Smooth muscle cell (in vitro differentiated cells): ENCODE measurements at regions not wholly inside any gene's neighbourhood (a gene's known extent, or its start where the extent isn't known, plus 50 kb on each side); places are given as distances from the start of the nearest gene placed in this dataset.

Experiments
- DNase-seq: peaks from one replicate; lab custom pipeline; 2025; ENCODE audit not compliant: unreplicated experiment; lab: John Stamatoyannopoulos, UW
- H2AFZ ChIP-seq: fragments of 200-600 bp; sonication (generic); 2 replicates; pipeline ENCODE4 v1.6.0; 2016; ENCODE audit warnings: antibody characterized with exemption, low read depth, mild to moderate bottlenecking
- H3F3A ChIP-seq: fragments of 200-600 bp; sonication (generic); 2 replicates; pipeline ENCODE4 v1.6.0; 2017; ENCODE audit warnings: antibody characterized with exemption, low read depth
- H3K27ac ChIP-seq: fragments of 200-600 bp; sonication (generic); 2 replicates; pipeline ENCODE4 v1.5.1; 2016; ENCODE audit warnings: low read depth, mild to moderate bottlenecking
- H3K27me3 ChIP-seq: fragments of 200-600 bp; sonication (generic); 2 replicates; pipeline ENCODE4 v1.6.1; 2016; ENCODE audit warnings: low read depth, mild to moderate bottlenecking
- H3K36me3 ChIP-seq: fragments of 200-600 bp; sonication (generic); 2 replicates; pipeline ENCODE4 v1.5.1; 2016; ENCODE audit warnings: low read depth
- H3K4me1 ChIP-seq: fragments of 200-600 bp; sonication (generic); 2 replicates; pipeline ENCODE4 v1.5.1; 2016; ENCODE audit warnings: low read depth
- H3K4me2 ChIP-seq: fragments of 200-600 bp; sonication (generic); 2 replicates; pipeline ENCODE4 v1.6.0; 2016; ENCODE audit warnings: mild to moderate bottlenecking
- H3K4me3 ChIP-seq: fragments of 200-600 bp; sonication (generic); 2 replicates; pipeline ENCODE4 v1.5.1; 2016; ENCODE audit warnings: mild to moderate bottlenecking
- H3K79me2 ChIP-seq: fragments of 200-600 bp; sonication (generic); 2 replicates; pipeline ENCODE4 v1.6.0; 2016; ENCODE audit warnings: low read depth, mild to moderate bottlenecking
- H3K9ac ChIP-seq: fragments of 200-600 bp; sonication (generic); 2 replicates; pipeline ENCODE4 v1.6.0; 2016; ENCODE audit warnings: low read depth
- H3K9me3 ChIP-seq: fragments of 200-600 bp; sonication (generic); replicated peaks from 2 replicates; pipeline ENCODE4 v1.5.1; 2016; ENCODE audit warnings: low read depth
- H4K20me1 ChIP-seq: fragments of 200-600 bp; sonication (generic); 2 replicates; pipeline ENCODE4 v1.6.0; 2016; ENCODE audit warnings: low read depth
- CTCF ChIP-seq: fragments of 200-600 bp; sonication (generic); IDR thresholded peaks from 2 replicates; pipeline ENCODE4 v1.5.1; 2017; ENCODE audit warnings: borderline replicate concordance, mild to moderate bottlenecking, antibody characterized with exemption; ENCODE audit not compliant: insufficient read depth, poor library complexity, severe bottlenecking
- WGBS: methylation state at CpG from one replicate; pipeline ENCODE4 v1.1.7; 2016; ENCODE audit warnings: low lambda C conversion rate; 5-methylcytosine and 5-hydroxymethylcytosine counted together

DNA sequence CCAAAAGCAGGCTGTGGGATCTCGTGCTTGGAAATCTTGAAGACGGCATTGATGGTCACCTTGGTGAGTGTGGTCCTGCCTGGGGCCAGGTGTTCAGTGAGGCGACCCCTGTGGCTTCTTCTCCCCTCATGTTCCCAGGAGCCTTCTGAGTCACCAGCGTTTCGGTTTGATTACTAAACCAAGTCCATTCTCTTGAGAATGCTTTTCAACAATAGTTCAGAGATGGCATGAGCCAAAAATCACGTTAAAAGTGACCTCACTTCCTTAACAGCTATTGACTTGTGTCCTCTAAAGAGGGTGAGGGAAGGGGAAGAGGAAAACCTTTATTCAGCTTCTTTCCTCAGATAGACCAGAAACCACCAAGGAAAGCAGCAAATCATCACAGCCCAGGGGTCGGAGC, 315.2 kb downstream of the GATA3 start:
- Histone ChIP-seq H3F3A (no peaks in the 10 kb centered on the region), H4K20me1 (no peaks in the 10 kb centered on the region), H3K9ac (no peak overlapping the region), H3K4me2 (no peak overlapping the region), H3K9me3 (no peaks in the 10 kb centered on the region), H3K4me1 (no peaks in the 10 kb centered on the region), H3K27me3 (no peaks in the 10 kb centered on the region), H3K36me3 (no peaks in the 10 kb centered on the region), H3K27ac (no peak overlapping the region), H3K4me3 (no peak overlapping the region), H3K79me2 (no peaks in the 10 kb centered on the region), H2AFZ (no peak overlapping the region)
- whole genome bisulfite sequencing = 80% methylated on average over 7 of the region's 7 CpGs
- TF ChIP-seq CTCF = no peak
- DNase-seq = no peak

DNA sequence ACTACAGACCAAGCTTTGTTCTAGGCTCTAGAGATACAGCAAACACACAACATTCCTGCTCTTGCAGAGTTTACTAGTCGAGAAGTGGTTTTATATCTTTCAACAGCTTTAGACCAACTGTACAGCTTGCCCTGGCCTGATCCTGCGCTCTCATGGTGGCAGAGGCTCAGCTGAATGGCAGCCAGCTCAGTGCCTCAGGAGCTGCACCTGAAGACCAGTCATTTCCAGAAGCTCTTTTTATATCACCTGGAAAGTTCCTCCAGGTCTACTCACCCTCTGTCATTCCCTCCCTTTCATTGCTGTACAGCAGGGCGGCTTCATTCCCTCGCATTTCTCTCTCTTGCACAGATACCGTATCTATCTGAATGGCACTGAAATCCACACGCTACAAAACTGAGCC, 319.8 kb downstream of the GATA3 start:
- Histone ChIP-seq H3K36me3 (no peaks in the 10 kb centered on the region), H3K27ac (no peak overlapping the region), H3K79me2 (no peaks in the 10 kb centered on the region), H3K9ac (no peak overlapping the region), H2AFZ (no peak overlapping the region), H4K20me1 (no peaks in the 10 kb centered on the region), H3K27me3 (no peaks in the 10 kb centered on the region), H3F3A (no peaks in the 10 kb centered on the region), H3K4me2 (no peak overlapping the region), H3K4me3 (no peak overlapping the region), H3K4me1 (peaks cover 6% of the 10 kb centered on the region), H3K9me3 (no peaks in the 10 kb centered on the region)
- 85% methylated on average over 6 of the region's 6 CpGs for WGBS
- no peak for DNase-seq
- TF ChIP-seq CTCF = no peak

GRCh38 chr10:8375137-8375536, 320.6 kb downstream of the GATA3 start:
- DNase-seq = no peak
- Histone ChIP-seq H3K4me1 (peaks cover 6% of the 10 kb centered on the region), H3K36me3 (no peaks in the 10 kb centered on the region), H4K20me1 (no peaks in the 10 kb centered on the region), H3K9me3 (no peaks in the 10 kb centered on the region), H3K79me2 (no peaks in the 10 kb centered on the region), H3K4me3 (no peak overlapping the region), H3F3A (peaks cover 6% of the 10 kb centered on the region), H3K9ac (no peak overlapping the region), H2AFZ (no peak overlapping the region), H3K4me2 (no peak overlapping the region), H3K27ac (no peak overlapping the region), H3K27me3 (no peaks in the 10 kb centered on the region)
- no peak for TF ChIP-seq CTCF
- WGBS = 91% methylated on average over 4 of the region's 4 CpGs

DNA sequence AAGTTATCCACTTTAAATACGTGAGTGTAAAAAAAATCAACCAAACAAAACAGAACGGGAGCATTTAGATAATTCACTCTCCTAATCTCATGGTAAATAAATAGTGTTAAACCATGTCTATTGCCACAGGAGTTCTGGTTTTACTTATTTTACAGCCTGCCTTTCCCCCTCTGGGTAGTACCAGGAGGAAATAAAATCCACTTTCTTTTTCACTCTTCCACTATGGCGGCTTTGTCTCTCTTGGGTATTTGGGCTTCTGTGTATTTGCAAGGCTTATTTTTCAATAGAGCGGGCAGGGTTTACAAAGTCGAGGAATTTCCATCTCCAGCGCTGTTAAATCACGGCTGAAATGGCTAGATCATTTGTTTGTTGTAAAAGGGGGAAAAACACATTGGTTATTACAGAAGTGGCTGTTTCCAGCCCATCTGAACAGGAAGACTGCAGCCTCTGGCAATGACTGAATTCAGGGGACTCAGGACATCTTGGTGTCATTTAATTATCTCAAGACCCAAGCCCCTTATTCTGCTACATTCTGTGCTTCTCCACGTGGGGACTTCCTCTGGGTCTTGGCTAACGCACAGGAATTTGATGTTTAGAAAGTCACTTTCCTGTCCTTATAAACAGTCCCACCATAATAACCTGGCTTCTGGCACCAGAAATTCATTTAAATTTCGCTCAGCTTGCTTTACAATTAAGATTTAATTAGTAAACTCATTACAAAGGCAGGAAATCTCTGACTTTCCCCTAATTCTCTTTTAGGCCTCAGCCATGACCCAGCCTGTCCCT, 323.9 kb downstream of the GATA3 start:
- Histone ChIP-seq H3K9me3 (no peaks in the 10 kb centered on the region), H3K9ac (no peak overlapping the region), H4K20me1 (no peaks in the 10 kb centered on the region), H3K27ac (no peak overlapping the region), H3K27me3 (no peaks in the 10 kb centered on the region), H3K4me1 (peaks cover 6% of the 10 kb centered on the region), H3K79me2 (no peaks in the 10 kb centered on the region), H3K36me3 (no peaks in the 10 kb centered on the region), H3K4me3 (peak overlapping the region; percentile 27), H3K4me2 (peak overlapping the region; percentile 56), H3F3A (peaks cover 6% of the 10 kb centered on the region), H2AFZ (peak overlapping the region; percentile 86)
- TF ChIP-seq CTCF = no peak
- no peak for DNase-seq
- 48% methylated on average over 10 of the region's 10 CpGs for WGBS
